Natural killer cell (primary cell): ENCODE measurements at regions not wholly inside any gene's neighbourhood (a gene's known extent, or its start where the extent isn't known, plus 50 kb on each side); places are given as distances from the start of the nearest gene placed in this dataset.

ENCODE experiments used
- ATAC-seq, 3 donors: fragments of 150-1000 bp in 2 of 3; fragments of 200-7000 bp in 1 of 3; cut with Tn5 transposase; 1 replicate in 1 of 3; 2 replicates in 2 of 3; pipeline ENCODE4 v1.10.0; 2021; ENCODE audit warnings: mild to moderate bottlenecking in 2 of 3, moderate library complexity in 2 of 3
- DNase-seq, 2 donors: peaks; one replicate each; pipeline versions ENCODE4 v3.0.0 to v3.0.0-alpha.2; 2013 to 2021; ENCODE audit warnings: mixed read lengths in 1 of 2
- H3K27ac ChIP-seq: one replicate; pipeline ENCODE4 v1.5.1; 2013; ENCODE audit warnings: mild to moderate bottlenecking, low read length
- H3K27me3 ChIP-seq: one replicate; pipeline ENCODE4 v1.6.1; 2013; ENCODE audit warnings: low read length; ENCODE audit not compliant: control insufficient read depth, insufficient read depth
- H3K36me3 ChIP-seq: one replicate; pipeline ENCODE4 v1.6.1; 2013; ENCODE audit warnings: low read length; ENCODE audit not compliant: control insufficient read depth, insufficient read depth
- H3K4me1 ChIP-seq: one replicate; pipeline ENCODE4 v1.6.1; 2013; ENCODE audit warnings: low read length; ENCODE audit not compliant: control insufficient read depth, insufficient read depth
- H3K4me3 ChIP-seq: one replicate; pipeline ENCODE4 v1.5.1; 2013; ENCODE audit warnings: low read length
- H3K9me3 ChIP-seq: one replicate; pipeline ENCODE4 v1.6.1; 2013; ENCODE audit warnings: low read length; ENCODE audit not compliant: control insufficient read depth, insufficient read depth
- H3K27ac Mint-ChIP-seq, 2 donors: one replicate each; pipeline ENCODE4 v1.8.0; 2022; ENCODE audit warnings: mild to moderate bottlenecking in 2 of 2, mixed read lengths in 2 of 2, moderate library complexity in 1 of 2
- H3K27me3 Mint-ChIP-seq, 2 donors: one replicate each; pipeline ENCODE4 v1.8.0; 2022; ENCODE audit warnings: low read depth in 2 of 2, mixed read lengths in 2 of 2
- H3K36me3 Mint-ChIP-seq: one replicate; pipeline ENCODE4 v1.8.0; 2022; ENCODE audit warnings: mixed read lengths
- H3K4me1 Mint-ChIP-seq, 2 donors: one replicate each; pipeline ENCODE4 v1.8.0; 2022; ENCODE audit warnings: mixed read lengths in 2 of 2
- H3K4me3 Mint-ChIP-seq: one replicate; pipeline ENCODE4 v1.8.0; 2022; ENCODE audit warnings: mild to moderate bottlenecking, moderate library complexity, mixed read lengths
- H3K9me3 Mint-ChIP-seq, 2 donors: one replicate each; pipeline ENCODE4 v1.8.0; 2022; ENCODE audit warnings: mixed read lengths in 2 of 2
- WGBS: methylation state at CpG from one replicate; pipeline ENCODE4 v1.1.7; 2013; ENCODE audit warnings: missing lambda C conversion rate; ENCODE audit not compliant: insufficient coverage; 5-methylcytosine and 5-hydroxymethylcytosine counted together
- intact Hi-C: fragments of 100-400 bp; cut with micrococcal nuclease; formaldehyde crosslinking; loops from one replicate; pipeline ENCODE4 v1.14.2; 2022
- TF ChIP-seq, protein P1 (sequence below): fragments of 200-600 bp; IDR thresholded peaks from one replicate; pipeline ENCODE4 v1.8.0; 2022; ENCODE audit warnings: antibody characterized with exemption

DNA sequence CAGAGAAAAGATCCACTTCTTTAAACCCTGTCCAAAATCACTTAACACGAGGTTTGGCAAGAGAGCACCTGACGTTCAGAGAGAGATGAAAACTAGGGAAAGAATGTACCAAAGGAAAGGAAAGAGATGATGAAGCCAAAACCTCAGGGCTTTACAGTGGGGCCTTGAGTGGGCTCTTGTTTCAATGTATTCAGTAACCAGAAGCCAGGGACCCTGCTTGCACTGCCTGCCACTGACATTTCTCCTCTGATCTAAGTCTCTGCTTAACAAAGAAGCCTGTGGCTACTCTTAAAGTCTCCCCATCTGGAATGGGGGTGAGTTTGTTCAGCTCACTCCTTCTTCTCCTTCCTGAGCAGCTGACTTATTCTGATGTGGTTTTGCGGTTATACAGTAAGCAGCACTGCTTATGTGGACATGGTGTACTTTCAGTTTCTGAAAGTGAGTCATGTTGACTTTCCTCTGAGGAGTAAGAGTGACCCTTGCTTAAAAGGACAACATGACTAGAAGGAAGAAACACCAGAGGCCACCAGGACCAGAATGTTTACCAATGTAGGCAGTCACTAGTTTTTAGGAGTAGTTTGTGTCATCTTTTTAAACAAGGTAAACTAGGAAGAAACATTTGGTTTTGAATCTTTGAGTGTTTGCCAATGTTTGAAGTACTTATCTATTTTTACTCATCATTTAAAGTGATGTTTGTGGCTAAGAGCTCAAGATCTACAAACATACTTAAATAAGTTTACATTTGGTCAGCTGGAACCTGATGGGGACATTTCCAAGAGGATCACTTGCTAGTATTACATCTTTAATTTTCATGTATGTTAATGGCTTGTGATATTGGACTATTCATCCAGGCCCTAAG is 87.4 kb downstream of the FASLG start:
- intact Hi-C loops: loop anchor here (1.0 to 10.0 kb wide), 5 partner anchors 14 to 1998 kb away; partner anchors contain the start of genes CENPL, DARS2 and PRDX6
- TF ChIP-seq, protein P1, sequence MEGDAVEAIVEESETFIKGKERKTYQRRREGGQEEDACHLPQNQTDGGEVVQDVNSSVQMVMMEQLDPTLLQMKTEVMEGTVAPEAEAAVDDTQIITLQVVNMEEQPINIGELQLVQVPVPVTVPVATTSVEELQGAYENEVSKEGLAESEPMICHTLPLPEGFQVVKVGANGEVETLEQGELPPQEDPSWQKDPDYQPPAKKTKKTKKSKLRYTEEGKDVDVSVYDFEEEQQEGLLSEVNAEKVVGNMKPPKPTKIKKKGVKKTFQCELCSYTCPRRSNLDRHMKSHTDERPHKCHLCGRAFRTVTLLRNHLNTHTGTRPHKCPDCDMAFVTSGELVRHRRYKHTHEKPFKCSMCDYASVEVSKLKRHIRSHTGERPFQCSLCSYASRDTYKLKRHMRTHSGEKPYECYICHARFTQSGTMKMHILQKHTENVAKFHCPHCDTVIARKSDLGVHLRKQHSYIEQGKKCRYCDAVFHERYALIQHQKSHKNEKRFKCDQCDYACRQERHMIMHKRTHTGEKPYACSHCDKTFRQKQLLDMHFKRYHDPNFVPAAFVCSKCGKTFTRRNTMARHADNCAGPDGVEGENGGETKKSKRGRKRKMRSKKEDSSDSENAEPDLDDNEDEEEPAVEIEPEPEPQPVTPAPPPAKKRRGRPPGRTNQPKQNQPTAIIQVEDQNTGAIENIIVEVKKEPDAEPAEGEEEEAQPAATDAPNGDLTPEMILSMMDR: no peak
- H3K27me3 Mint-ChIP-seq: no peaks in the 10 kb centered on the region
- 0% methylated on average over 3 of the region's 3 CpGs for WGBS
- Histone ChIP-seq H3K4me3 (no peak overlapping the region), H3K4me1 (peaks cover 15% of the 10 kb centered on the region), H3K27ac (peak overlapping the region; percentile 51), H3K36me3 (no peaks in the 10 kb centered on the region), H3K9me3 (no peaks in the 10 kb centered on the region), H3K27me3 (no peaks in the 10 kb centered on the region)
- peak overlapping the region; percentile 50 to 82 for H3K27ac Mint-ChIP-seq
- peak; percentile 20 to 84 for DNase-seq
- peak overlapping the region; percentile 53 for H3K4me3 Mint-ChIP-seq
- H3K4me1 Mint-ChIP-seq: peaks cover 31 to 35% of the 10 kb centered on the region in 2 donors
- no peaks in the 10 kb centered on the region for H3K36me3 Mint-ChIP-seq
- H3K9me3 Mint-ChIP-seq: no peaks in the 10 kb centered on the region
- peak; percentile 89 to 92 (median 90) for ATAC-seq

DNA sequence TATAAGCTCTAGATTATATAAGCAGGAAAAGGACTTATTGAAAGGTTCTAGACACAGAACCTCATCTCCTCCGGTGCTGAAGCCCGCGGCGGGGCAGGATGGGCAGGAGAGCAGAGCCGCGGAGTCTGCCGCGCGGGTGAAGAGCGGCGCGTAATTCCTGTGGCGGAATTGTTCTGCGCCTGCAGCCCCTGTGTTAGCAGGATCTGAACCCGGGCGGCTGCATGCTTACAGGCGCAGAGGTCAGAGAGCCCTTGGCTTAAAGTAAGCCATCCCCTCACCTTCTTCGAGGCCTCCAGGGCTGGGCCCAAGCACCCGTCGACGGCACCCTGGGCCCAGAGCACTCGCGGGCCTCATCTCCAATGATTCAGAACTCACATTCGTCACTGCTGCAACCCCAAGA is 89.3 kb downstream of the FASLG start:
- Histone ChIP-seq H3K27me3 (no peaks in the 10 kb centered on the region), H3K4me1 (peaks cover 15% of the 10 kb centered on the region), H3K4me3 (no peak overlapping the region), H3K9me3 (no peaks in the 10 kb centered on the region), H3K27ac (no peak overlapping the region), H3K36me3 (no peaks in the 10 kb centered on the region)
- Mint-ChIP-seq H3K4me3 (no peak overlapping the region), H3K36me3 (no peaks in the 10 kb centered on the region), H3K4me1 (peaks cover 31% of the 10 kb centered on the region in 2 donors), H3K9me3 (no peaks in the 10 kb centered on the region), H3K27me3 (no peaks in the 10 kb centered on the region), H3K27ac (no peak overlapping the region)
- intact Hi-C loops: loop anchor here (5.0 to 10.0 kb wide), 2 partner anchors 664 to 1997 kb away; no protein-coding TSS in a partner anchor
- TF ChIP-seq, protein P1: no peak
- ATAC-seq: no peak
- DNase-seq: no peak
- WGBS: 99% methylated on average over 24 of the region's 24 CpGs

DNA sequence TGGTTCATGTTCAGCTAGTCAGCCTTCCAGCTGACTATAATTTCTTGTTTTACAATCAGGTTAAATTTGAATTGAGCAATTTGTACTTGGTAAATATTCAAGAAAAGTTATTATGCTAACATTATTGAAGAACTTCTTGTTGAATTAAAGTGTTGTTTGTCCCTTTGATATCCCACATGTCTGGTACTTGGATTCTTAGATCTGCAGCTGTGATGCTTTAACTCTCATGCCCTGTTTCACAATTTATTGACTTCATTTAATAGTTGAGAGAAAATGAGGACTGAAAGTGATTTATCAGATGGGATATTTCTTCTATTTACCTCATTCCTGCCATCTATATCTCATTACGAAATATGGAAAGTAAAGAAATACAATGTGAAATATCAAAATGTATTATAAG is 92.8 kb downstream of the FASLG start:
- ATAC-seq: no peak
- no peak for DNase-seq
- peaks cover 4 to 7% of the 10 kb centered on the region in 2 donors for H3K27me3 Mint-ChIP-seq
- H3K4me1 Mint-ChIP-seq: peaks cover 11% of the 10 kb centered on the region in 2 donors
- H3K9me3 ChIP-seq: no peaks in the 10 kb centered on the region
- no peaks in the 10 kb centered on the region for H3K36me3 ChIP-seq
- H3K27ac Mint-ChIP-seq: no peak overlapping the region
- intact Hi-C loops: no loop called here
- no peak overlapping the region for H3K4me3 Mint-ChIP-seq
- H3K27ac ChIP-seq: no peak overlapping the region
- no peaks in the 10 kb centered on the region for H3K9me3 Mint-ChIP-seq
- TF ChIP-seq, protein P1: no peak
- peaks cover 3% of the 10 kb centered on the region for H3K4me1 ChIP-seq
- no peak overlapping the region for H3K4me3 ChIP-seq
- H3K36me3 Mint-ChIP-seq: no peaks in the 10 kb centered on the region
- no CpG with 5 or more reads among the region's 1 CpG for WGBS
- H3K27me3 ChIP-seq: no peaks in the 10 kb centered on the region
